ENCODE measurements at regions not wholly inside any gene's neighbourhood (a gene's known extent, or its start where the extent isn't known, plus 50 kb on each side); places are given as distances from the start of the nearest gene placed in this dataset.

- in situ Hi-C loops (cut with HindIII; ENCODE audit: low pct_ligation_motif_present, low pct_unique_long_range_greater_than_20kb, low sequenced_read_pairs), result no loop called here
- DNase-seq, result no peak
Observed at GRCh38 chr3:194273743-194274310, 77.3 kb downstream of the CPN2 start.

GRCh38 chr3:194274424-194275085 is 76.6 kb downstream of the CPN2 start:
- DNase-seq, result no peak
- in situ Hi-C loops (cut with HindIII; ENCODE audit: low pct_ligation_motif_present, low pct_unique_long_range_greater_than_20kb, low sequenced_read_pairs), result no loop called here

GRCh38 chr3:194275291-194275690 is 75.8 kb downstream of the CPN2 start:
- in situ Hi-C loops (cut with HindIII; ENCODE audit: low pct_ligation_motif_present, low pct_unique_long_range_greater_than_20kb, low sequenced_read_pairs), result no loop called here
- no peak for DNase-seq

DNA sequence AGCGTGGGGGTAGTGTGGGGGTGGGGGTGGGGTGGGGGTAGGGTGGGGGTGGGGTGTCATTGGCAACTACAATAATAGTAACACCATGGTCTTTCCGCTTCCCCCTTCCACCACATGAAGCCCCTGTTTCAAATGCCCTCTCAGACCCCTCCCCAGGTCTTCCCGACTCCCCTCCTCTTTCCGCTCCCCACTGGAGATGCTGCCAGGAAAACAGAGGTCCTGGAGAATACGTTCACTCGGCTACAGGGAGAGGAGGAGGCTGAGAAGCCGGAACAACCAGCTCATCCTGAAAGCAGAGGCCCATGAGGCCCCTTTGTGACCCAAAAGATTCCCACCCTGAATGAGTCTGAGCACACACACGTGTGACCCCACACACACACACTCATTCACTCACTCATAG is 75.4 kb downstream of the CPN2 start:
- in situ Hi-C loops (cut with HindIII; ENCODE audit: low pct_ligation_motif_present, low pct_unique_long_range_greater_than_20kb, low sequenced_read_pairs), result no loop called here
- DNase-seq, result no peak

GRCh38 chr3:194276768-194277103 is 74.4 kb downstream of the CPN2 start:
- in situ Hi-C loops (cut with HindIII; ENCODE audit: low pct_ligation_motif_present, low pct_unique_long_range_greater_than_20kb, low sequenced_read_pairs), result no loop called here
- no peak for DNase-seq

DNA sequence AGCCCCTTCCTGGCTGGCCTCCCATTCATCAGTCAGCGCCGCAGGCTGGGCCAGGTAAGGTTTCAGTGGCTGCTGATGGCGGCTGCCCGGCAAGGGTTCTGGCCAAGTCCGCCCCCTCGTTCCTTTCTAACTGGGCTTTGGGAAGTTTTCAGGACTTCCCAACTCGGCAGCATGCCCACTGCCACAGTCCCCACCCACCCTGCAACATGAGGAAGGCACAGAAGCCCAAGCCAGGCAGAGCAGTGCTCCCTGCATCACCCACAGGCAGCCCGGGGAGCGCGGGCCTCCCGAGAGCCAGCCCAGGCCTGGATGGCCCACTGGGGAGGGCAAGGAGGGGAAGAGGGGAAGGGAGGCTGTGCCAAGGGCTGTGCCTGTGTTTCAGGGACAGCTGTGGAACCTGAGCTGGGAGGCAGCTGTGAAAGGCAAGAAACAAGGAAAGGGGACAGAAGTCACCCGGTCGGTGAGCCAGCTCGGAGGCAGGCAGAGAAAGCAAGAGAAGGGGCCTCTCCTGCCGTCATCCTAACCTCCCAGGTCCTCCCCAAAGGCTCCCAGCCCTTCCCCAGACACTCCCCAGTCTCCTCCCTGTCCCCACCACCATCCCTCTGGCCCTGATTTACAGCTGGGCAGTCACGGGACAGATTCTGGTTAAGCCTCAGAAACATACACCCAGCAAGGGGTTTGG is 73.9 kb downstream of the CPN2 start:
- no peak for DNase-seq
- in situ Hi-C loops (cut with HindIII; ENCODE audit: low pct_ligation_motif_present, low pct_unique_long_range_greater_than_20kb, low sequenced_read_pairs), result no loop called here

DNA sequence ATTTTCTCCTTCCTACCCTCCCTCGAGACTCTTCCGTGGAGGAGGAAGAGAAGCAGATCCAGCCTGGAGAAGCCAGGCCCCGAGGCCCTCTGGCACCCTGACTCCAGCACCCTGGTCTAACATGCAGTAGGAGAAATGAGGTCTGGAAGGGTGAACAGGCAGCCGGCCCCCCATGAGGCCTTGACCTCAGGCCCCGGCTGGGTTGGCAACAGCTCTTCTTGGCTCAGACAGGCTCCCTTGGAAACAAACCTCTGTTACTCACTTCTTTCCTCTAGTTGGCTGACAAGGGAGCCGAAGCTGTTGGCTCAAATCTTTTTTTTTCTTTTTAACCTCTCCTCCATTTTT is 73.4 kb downstream of the CPN2 start:
- in situ Hi-C loops (cut with HindIII; ENCODE audit: low pct_ligation_motif_present, low pct_unique_long_range_greater_than_20kb, low sequenced_read_pairs), result no loop called here
- DNase-seq, result no peak

- in situ Hi-C loops (cut with HindIII; ENCODE audit: low pct_ligation_motif_present, low pct_unique_long_range_greater_than_20kb, low sequenced_read_pairs), result no loop called here
- DNase-seq, result no peak
Observed at GRCh38 chr3:194278186-194278845, 72.8 kb downstream of the CPN2 start.

- in situ Hi-C loops (cut with HindIII; ENCODE audit: low pct_ligation_motif_present, low pct_unique_long_range_greater_than_20kb, low sequenced_read_pairs), result no loop called here
- DNase-seq, result no peak
Observed at GRCh38 chr3:194279101-194279500, 72.0 kb downstream of the CPN2 start.

DNA sequence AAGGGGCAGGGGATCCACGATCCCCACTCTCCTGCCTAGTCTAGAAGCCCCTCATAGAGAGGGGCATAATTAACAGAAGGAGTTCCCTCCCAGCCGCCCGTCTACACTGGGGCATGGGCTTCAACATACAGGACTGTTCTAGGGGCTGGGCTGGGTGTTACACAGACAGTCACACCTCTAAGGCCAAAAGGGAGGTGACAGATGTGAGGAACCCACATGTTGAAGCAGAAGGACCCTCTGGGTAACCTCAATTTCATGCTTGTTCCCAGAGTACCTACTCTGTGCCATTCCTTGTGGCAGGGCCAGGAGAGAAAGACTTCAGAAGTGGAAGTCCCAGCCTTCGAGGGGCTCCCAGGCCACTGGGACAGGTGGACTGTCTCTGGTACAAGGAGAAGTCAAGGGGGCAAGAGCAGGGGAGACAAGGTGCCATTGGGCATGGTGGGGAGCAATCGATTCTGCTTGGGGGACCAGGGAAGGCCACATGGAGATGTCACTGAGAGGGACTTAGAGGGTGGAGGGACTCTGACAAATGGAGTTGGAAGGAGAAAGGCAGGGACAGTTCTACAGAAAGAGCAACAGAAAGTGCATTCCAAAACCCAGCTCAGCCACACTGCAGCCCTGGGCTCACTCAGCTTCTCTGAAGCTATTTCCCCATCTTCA is 71.3 kb downstream of the CPN2 start:
- in situ Hi-C loops (cut with HindIII; ENCODE audit: low pct_ligation_motif_present, low pct_unique_long_range_greater_than_20kb, low sequenced_read_pairs), result no loop called here
- no peak for DNase-seq

- in situ Hi-C loops (cut with HindIII; ENCODE audit: low pct_ligation_motif_present, low pct_unique_long_range_greater_than_20kb, low sequenced_read_pairs), result no loop called here
- DNase-seq, result no peak
Observed at GRCh38 chr3:194280777-194281176, 70.4 kb downstream of the CPN2 start.

DNA sequence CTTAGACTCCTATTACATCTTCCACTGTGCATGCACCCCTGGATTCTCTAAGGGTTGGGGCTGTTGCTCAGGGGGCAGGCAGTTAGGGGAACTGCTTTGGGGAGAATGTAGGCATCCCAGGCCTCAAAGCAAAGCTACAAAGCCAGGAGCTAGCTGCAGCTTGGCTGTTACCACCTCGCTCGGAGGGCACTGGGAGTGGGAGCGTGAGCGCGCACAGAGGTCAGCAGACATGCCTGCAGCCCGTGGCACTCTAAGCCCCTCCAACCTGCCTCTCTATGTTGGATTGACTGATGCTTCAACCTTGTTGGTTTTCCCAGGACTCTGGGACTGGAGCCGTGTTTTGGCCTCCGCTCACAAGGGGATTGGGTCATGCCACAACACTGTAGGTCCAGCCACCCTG is 69.8 kb downstream of the CPN2 start:
- in situ Hi-C loops (cut with HindIII; ENCODE audit: low pct_ligation_motif_present, low pct_unique_long_range_greater_than_20kb, low sequenced_read_pairs), result no loop called here
- no peak for DNase-seq

DNA sequence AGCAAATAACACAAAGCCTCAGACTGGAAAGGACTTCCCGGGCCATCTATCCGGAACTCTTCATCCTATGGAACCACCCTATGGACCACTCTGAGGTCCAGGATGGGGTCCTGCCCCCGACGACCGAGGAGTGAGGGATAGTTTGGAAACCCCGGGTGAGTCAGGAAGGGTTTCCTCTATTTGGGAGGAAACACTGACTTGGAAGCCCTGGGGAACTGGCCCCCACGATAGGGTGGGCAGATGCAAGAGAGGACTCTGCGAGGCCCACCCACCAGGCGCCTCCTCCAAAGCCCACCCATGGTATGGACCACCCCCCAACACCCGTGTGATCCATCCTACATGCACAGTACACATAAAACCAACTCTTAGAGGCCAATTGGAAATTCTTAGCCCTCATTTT is 69.4 kb downstream of the CPN2 start:
- in situ Hi-C loops (cut with HindIII; ENCODE audit: low pct_ligation_motif_present, low pct_unique_long_range_greater_than_20kb, low sequenced_read_pairs), result no loop called here
- DNase-seq, result no peak

- no peak for DNase-seq
- in situ Hi-C loops (cut with HindIII; ENCODE audit: low pct_ligation_motif_present, low pct_unique_long_range_greater_than_20kb, low sequenced_read_pairs), result no loop called here
Observed at GRCh38 chr3:194282436-194283122, 68.5 kb downstream of the CPN2 start.

GRCh38 chr3:194283221-194284006 is 67.7 kb downstream of the CPN2 start:
- in situ Hi-C loops (cut with HindIII; ENCODE audit: low pct_ligation_motif_present, low pct_unique_long_range_greater_than_20kb, low sequenced_read_pairs), result no loop called here
- DNase-seq, result no peak

DNA sequence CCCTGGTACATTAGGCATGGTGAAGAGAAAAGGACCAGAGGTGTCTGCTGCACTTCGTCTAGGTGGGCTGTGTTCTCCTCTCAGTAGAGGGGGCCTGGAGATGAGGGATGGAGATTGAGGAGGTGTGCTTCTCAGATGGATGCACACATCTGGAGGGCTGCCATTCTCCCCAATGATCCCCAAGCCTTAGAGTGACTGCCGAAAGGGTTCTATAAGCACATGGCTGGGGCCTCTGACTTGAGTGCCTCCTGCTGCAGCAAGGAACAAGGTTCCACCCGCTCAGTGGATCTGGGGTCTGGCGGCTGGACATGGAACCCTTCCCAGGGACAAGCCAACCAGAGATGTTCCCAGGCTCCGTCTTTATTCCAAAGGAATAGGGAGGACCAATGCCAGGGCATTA is 66.8 kb downstream of the CPN2 start:
- no peak for DNase-seq
- in situ Hi-C loops (cut with HindIII; ENCODE audit: low pct_ligation_motif_present, low pct_unique_long_range_greater_than_20kb, low sequenced_read_pairs), result no loop called here

- DNase-seq, result no peak
Observed at GRCh38 chr3:194285024-194285849, 65.9 kb downstream of the CPN2 start.

More at GRCh38 chr3:194285024-194285849, 65.9 kb downstream of the CPN2 start:
- in situ Hi-C loops (cut with HindIII; ENCODE audit: low pct_ligation_motif_present, low pct_unique_long_range_greater_than_20kb, low sequenced_read_pairs), result no loop called here

All from ACHN (cell line).